Ureter (tissue), 1 donor: ENCODE measurements at regions not wholly inside any gene's neighbourhood (a gene's known extent, or its start where the extent isn't known, plus 50 kb on each side); places are given as distances from the start of the nearest gene placed in this dataset.

Experiments used
- DNase-seq: peaks from one replicate; pipeline ENCODE4 v3.0.0-alpha.2; 2020; ENCODE audit warnings: low spot score
- donor health status: DM: yes; HTN: yes; CAD: no.

GRCh38 chr3:193754719-193755118, 161.7 kb downstream of the OPA1 start:
- no peak for DNase-seq

GRCh38 chr3:193756536-193756935, 163.5 kb downstream of the OPA1 start:
- DNase-seq, result no peak

- no peak for DNase-seq
Measured at GRCh38 chr3:193757457-193757856, 164.4 kb downstream of the OPA1 start.

- DNase-seq, result no peak
Measured at GRCh38 chr3:193761969-193762368, 169.0 kb downstream of the OPA1 start.

- no peak for DNase-seq
Measured at GRCh38 chr3:193762657-193763056, 169.6 kb downstream of the OPA1 start.

GRCh38 chr3:193764959-193765358, 172.0 kb downstream of the OPA1 start:
- no peak for DNase-seq

- no peak for DNase-seq
Measured at GRCh38 chr3:193767353-193768069, 174.5 kb downstream of the OPA1 start.

- DNase-seq, result no peak
Measured at GRCh38 chr3:193768070-193768394, 175.0 kb downstream of the OPA1 start.

- DNase-seq, result no peak
Measured at GRCh38 chr3:193769437-193769836, 176.4 kb downstream of the OPA1 start.

- no peak for DNase-seq
Measured at GRCh38 chr3:193771011-193771652, 178.1 kb downstream of the OPA1 start.

GRCh38 chr3:193771653-193772421, 178.8 kb downstream of the OPA1 start:
- no peak for DNase-seq

- no peak for DNase-seq
Measured at GRCh38 chr3:193772422-193772763, 179.4 kb downstream of the OPA1 start.

GRCh38 chr3:193773266-193774220, 180.5 kb downstream of the OPA1 start:
- DNase-seq, result no peak

- DNase-seq, result no peak
Measured at GRCh38 chr3:193774272-193774915, 181.4 kb downstream of the OPA1 start.

- no peak for DNase-seq
Measured at GRCh38 chr3:193774916-193775285, 181.9 kb downstream of the OPA1 start.

- DNase-seq, result no peak
Measured at GRCh38 chr3:193775421-193776077, 182.5 kb downstream of the OPA1 start.

GRCh38 chr3:193776626-193777358, 183.8 kb downstream of the OPA1 start:
- no peak for DNase-seq

GRCh38 chr3:193777524-193777923, 184.5 kb downstream of the OPA1 start:
- no peak for DNase-seq

GRCh38 chr3:193778676-193779075, 185.7 kb downstream of the OPA1 start:
- DNase-seq, result no peak

- DNase-seq, result no peak
Measured at GRCh38 chr3:193779933-193780332, 186.9 kb downstream of the OPA1 start.
